Bronchial epithelial cell (primary cell): ENCODE measurements at regions not wholly inside any gene's neighbourhood (a gene's known extent, or its start where the extent isn't known, plus 50 kb on each side); places are given as distances from the start of the nearest gene placed in this dataset.

Source experiments
- DNase-seq: peaks from one replicate; pipeline ENCODE4 v3.0.0-alpha.2; 2010; ENCODE audit warnings: low read depth
- FAIRE-seq: peaks from 2 replicates; lab custom pipeline; 2011; peaks lifted over from hg19 to GRCh38; lab: Jason Lieb, UNC
- H3K27me3 ChIP-seq: 2 replicates; pipeline ENCODE4 v1.5.1; 2011; ENCODE audit warnings: low read length; ENCODE audit not compliant: control insufficient read depth, insufficient read depth
- H3K36me3 ChIP-seq: 2 replicates; pipeline ENCODE4 v1.5.1; 2011; ENCODE audit warnings: low read length; ENCODE audit not compliant: control insufficient read depth, insufficient read depth
- H3K4me3 ChIP-seq: 2 replicates; pipeline ENCODE4 v1.5.1; 2011; ENCODE audit warnings: mild to moderate bottlenecking, low read depth, low read length, control low read depth
- TF ChIP-seq, protein P1 (sequence below): IDR thresholded peaks from 2 replicates; pipeline ENCODE4 v1.5.1; 2011; ENCODE audit warnings: mild to moderate bottlenecking, moderate library complexity, low read length, control low read depth, inconsistent platforms; ENCODE audit not compliant: insufficient read depth, severe bottlenecking

DNA sequence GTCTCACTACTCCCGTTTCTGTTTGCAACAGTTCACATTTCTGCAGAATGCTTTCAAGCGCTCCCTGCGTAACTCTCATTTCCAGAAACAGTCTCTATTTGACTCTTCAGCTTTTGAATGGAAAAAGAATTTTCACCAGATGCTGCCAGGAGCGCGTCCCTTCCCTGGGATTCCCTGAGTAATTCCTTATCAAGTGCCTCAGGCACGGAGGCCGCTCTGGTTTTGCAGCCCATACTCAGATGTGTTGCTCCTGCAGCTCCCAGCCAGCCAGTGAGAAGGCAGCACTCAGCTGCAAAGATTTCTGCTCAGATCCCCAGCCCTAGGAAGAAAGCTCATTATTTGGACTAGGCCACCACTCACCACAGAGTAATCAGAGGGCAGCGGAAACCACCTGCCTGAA, 161.1 kb upstream of the CHST15 start:
- FAIRE-seq (no peak), DNase-seq (no peak)
- TF ChIP-seq, protein P1, sequence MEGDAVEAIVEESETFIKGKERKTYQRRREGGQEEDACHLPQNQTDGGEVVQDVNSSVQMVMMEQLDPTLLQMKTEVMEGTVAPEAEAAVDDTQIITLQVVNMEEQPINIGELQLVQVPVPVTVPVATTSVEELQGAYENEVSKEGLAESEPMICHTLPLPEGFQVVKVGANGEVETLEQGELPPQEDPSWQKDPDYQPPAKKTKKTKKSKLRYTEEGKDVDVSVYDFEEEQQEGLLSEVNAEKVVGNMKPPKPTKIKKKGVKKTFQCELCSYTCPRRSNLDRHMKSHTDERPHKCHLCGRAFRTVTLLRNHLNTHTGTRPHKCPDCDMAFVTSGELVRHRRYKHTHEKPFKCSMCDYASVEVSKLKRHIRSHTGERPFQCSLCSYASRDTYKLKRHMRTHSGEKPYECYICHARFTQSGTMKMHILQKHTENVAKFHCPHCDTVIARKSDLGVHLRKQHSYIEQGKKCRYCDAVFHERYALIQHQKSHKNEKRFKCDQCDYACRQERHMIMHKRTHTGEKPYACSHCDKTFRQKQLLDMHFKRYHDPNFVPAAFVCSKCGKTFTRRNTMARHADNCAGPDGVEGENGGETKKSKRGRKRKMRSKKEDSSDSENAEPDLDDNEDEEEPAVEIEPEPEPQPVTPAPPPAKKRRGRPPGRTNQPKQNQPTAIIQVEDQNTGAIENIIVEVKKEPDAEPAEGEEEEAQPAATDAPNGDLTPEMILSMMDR: no peak
- Histone ChIP-seq H3K4me3 (no peak overlapping the region), H3K27me3 (peaks cover 10% of the 10 kb centered on the region), H3K36me3 (no peaks in the 10 kb centered on the region)

DNA sequence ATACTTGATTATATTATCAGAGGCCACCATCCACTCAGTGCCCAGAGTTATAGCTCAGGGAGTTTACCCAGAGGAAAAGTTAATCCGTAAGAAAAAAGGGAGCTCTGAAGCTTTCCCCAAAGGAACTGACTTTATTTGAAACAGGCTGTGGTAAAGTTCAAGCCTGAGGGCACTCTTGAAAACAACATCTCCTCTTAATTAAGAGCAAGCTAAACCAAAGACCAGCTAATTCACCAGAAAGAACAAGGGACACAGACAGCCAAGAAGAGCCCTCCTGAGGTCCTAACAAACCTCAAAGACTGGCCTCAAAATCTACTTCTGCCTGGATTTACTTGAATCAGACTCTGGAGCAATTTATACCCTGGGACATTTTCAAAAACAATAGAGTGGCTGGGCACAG, 159.6 kb upstream of the CHST15 start:
- TF ChIP-seq, protein P1: no peak
- FAIRE-seq (no peak), DNase-seq (no peak)
- H3K4me3 ChIP-seq: no peak overlapping the region
- H3K27me3 ChIP-seq: peaks cover 10% of the 10 kb centered on the region
- no peaks in the 10 kb centered on the region for H3K36me3 ChIP-seq

DNA sequence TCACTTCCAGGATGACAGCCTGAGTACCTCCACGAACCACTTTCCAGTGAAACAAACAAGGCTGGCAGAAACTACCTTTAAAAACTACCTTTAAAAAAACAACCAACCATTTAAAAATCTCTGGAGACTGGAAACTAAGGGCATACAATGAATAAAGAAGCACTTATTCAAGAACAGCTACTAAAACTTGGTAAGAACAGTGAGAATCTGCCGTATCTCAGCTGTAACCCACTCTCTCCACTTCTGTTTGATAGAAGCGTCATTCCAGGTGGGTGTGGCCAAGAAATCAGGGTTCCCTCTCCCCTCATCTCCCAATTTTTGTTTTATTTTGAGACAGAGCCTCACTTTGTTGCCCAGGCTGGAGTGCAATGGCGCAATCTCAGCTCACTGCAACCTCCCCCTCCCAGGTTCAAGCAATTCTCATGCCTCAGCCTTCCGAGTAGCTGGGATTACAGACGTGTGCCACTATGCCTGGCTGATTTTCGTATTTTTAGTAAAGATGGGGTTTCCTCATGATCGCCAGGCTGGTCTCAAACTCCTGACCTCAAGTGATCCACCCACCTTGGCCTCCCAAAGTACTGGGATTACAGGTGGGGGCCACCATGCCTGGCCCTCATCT, 158.8 kb upstream of the CHST15 start:
- no peak for DNase-seq
- FAIRE-seq: no peak
- Histone ChIP-seq H3K36me3 (no peaks in the 10 kb centered on the region), H3K4me3 (no peak overlapping the region), H3K27me3 (peaks cover 10% of the 10 kb centered on the region)
- TF ChIP-seq, protein P1: no peak

DNA sequence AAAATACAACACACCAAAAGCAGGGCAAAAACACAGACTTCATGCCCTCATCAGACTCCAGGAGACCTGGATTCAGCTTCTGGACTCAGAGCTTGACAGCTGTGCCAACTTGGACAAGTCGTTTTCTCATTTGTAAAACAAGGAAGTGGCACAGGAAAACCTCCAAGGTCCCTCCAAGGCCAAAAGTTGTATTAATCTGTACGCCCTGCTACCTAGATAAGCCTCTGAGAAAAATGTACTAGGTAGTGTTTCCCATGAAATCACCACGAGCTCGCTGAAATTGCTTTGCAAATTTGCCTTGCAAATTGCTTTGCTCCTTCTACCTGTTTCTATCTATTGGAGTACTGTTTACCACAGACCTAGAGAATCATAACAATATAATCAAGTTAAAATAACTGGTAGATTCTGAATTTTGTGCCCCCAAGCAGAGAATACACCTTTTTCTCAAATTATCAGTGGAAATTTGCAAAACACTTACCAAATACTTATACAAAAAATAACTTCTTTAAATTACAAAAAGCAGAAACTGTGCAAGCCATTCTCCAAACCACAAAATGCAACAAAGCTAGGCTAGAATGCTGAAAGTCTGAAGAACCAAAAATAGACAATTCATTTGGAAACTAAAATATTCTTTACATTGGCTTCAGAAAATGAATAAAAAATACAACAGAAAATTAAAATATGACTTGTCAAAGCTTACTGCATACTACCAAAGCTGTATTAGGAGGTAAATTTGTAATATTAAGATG, 158.1 kb upstream of the CHST15 start:
- TF ChIP-seq, protein P1: no peak
- Histone ChIP-seq H3K4me3 (no peak overlapping the region), H3K27me3 (peaks cover 10% of the 10 kb centered on the region), H3K36me3 (no peaks in the 10 kb centered on the region)
- no peak for FAIRE-seq
- DNase-seq: no peak

DNA sequence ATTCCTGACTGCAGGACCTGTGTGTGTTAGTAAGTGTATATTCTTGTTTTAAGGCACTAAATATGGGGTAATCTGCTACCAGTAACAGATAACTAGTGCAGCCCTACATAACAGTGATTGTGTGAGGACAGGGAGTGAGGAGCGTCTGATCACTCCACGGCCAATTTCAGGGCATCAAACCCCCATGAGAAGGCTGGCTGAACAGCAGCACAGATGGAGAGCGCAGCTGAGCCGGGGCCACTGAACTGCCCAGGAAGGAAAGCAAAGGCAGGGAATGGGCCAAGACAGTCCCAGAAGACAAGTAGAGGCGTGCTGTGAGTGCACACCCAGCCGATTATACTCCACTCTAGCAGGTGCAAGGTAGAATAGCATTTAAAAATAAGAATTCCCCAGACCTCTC, 157.1 kb upstream of the CHST15 start:
- H3K4me3 ChIP-seq: no peak overlapping the region
- peak; percentile 13 for DNase-seq
- peak; percentile 77 for FAIRE-seq
- no peaks in the 10 kb centered on the region for H3K36me3 ChIP-seq
- peaks cover 10% of the 10 kb centered on the region for H3K27me3 ChIP-seq
- TF ChIP-seq, protein P1: no peak
